Prostate gland (tissue), 2 donors: ENCODE measurements at regions not wholly inside any gene's neighbourhood (a gene's known extent, or its start where the extent isn't known, plus 50 kb on each side); places are given as distances from the start of the nearest gene placed in this dataset.

ENCODE experiments used
- CTCF ChIP-seq, 4 experiments: fragments of 200-600 bp in 2 of 4; fragments of 450-650 bp in 2 of 4; sonication (generic) in 2 of 4; IDR thresholded peaks; 1 replicate in 3 of 4; 2 replicates in 1 of 4; pipeline ENCODE4 v1.5.1; 2016 to 2019; ENCODE audit warnings: antibody characterized with exemption in 4 of 4, mild to moderate bottlenecking in 2 of 4, moderate library complexity in 2 of 4
- POLR2A ChIP-seq: fragments of 450-650 bp; IDR thresholded peaks from one replicate; pipeline ENCODE4 v1.6.1; 2016; ENCODE audit warnings: antibody characterized with exemption, mild to moderate bottlenecking

- TF ChIP-seq CTCF (IDR thresholded peaks at IDR 0.05), result no peak
- no peak for TF ChIP-seq POLR2A
Observed at GRCh38 chr18:77469131-77469530, 219.5 kb downstream of the GALR1 start.
